HUES48 (cell line): ENCODE measurements at regions not wholly inside any gene's neighbourhood (a gene's known extent, or its start where the extent isn't known, plus 50 kb on each side); places are given as distances from the start of the nearest gene placed in this dataset.

Experiments
- H3K27ac ChIP-seq: one replicate; pipeline ENCODE4 v1.7.0; 2013; ENCODE audit warnings: low read depth, low read length, inconsistent platforms
- H3K27me3 ChIP-seq: 2 replicates; pipeline ENCODE4 v1.6.1; 2013; ENCODE audit warnings: mild to moderate bottlenecking, low read length; ENCODE audit not compliant: control insufficient read depth, insufficient read depth
- H3K36me3 ChIP-seq: 2 replicates; pipeline ENCODE4 v1.6.1; 2013; ENCODE audit warnings: low read length; ENCODE audit not compliant: control insufficient read depth, insufficient read depth
- H3K4me1 ChIP-seq: 2 replicates; pipeline ENCODE4 v1.6.1; 2013; ENCODE audit warnings: mild to moderate bottlenecking, low read length; ENCODE audit not compliant: control insufficient read depth, insufficient read depth
- H3K4me3 ChIP-seq: 2 replicates; pipeline ENCODE4 v1.5.1; 2013; ENCODE audit warnings: mild to moderate bottlenecking, low read depth, low read length
- H3K9ac ChIP-seq: 2 replicates; pipeline ENCODE4 v1.6.1; 2013; ENCODE audit warnings: mild to moderate bottlenecking, low read depth, low read length, moderate library complexity
- H3K9me3 ChIP-seq: 2 replicates; pipeline ENCODE4 v1.6.1; 2013; ENCODE audit warnings: low read length; ENCODE audit not compliant: control insufficient read depth, insufficient read depth

DNA sequence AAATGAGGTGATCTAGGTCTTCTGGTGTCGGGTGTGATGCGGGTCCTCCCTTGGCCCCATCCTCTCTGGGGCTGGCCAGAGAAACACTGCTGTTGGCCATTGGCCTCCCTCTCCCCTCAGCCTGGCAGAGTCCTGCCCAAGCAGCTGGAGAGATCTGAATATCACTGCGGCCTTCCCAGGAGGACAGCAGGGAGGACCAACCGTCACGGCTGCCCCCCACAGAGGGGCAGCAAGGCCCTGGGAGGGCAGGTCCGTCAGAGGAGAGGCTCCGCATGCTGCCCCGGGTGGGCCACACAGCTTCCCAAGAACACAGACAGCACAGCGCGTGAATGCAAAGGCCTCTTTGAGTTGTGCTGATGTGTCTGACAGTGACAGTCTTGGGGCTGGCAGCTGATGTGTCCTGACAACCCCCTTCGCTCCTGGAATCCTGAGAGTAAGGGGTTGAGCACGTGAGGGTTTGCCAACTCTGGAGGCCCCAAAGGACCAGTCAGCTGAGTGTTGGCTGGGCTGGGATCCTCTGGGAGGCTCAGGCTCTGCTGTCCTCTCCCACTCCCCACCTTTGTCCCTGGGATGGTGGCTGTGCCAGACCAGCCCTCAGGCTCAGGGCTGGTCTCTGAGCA is 132.5 kb upstream of the UNC5B start:
- no peaks in the 10 kb centered on the region for H3K27me3 ChIP-seq

DNA sequence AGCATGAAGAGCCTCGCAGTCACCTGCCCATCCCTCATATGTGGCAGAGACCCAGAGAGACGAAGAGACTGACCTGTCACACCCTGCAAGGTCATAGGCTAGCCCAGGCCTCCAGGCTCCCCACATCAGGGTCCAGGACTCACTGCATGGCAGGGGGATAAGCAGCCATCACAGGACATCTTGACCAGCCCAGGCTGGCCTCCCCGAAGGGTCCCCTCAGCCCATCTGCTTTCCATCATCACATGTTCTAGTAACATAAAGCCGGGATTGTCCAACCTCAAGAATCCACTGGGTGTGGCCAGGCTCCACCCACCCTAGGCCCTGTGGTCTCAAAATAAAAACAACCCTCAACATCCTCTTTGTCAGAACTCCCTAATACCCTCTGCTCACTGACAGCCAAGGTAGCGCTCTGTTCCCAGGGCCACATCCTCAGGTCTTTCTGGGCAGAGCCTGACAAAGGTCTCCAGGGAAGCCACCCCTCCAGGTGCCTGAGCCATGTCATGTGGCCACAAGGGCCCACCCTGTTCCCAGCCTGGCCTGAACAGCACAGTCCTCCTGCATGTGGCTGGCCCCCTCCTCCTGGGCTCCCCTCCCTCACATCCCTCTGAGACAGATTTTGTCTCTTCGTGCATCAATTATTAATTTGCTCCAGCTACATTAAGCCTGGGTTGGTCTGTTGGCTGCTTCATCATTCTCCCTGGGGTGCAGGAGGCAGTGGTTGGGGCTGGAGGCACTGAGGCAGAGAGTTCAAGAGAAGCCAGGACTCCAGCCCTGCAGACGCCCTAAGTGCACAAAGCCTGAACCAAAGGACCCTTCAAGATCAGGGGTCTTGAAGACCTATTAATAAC is 131.8 kb upstream of the UNC5B start:
- Histone ChIP-seq H3K4me3 (no peak overlapping the region), H3K27me3 (no peaks in the 10 kb centered on the region), H3K4me1 (peaks cover 9% of the 10 kb centered on the region; the same call in 1 of the 2 replicates), H3K27ac (no peak overlapping the region), H3K9ac (no peak overlapping the region), H3K9me3 (no peaks in the 10 kb centered on the region), H3K36me3 (no peaks in the 10 kb centered on the region)

More for the DNA sequence above, 132.5 kb upstream of the UNC5B start:
- Histone ChIP-seq H3K36me3 (no peaks in the 10 kb centered on the region), H3K4me1 (peaks cover 6% of the 10 kb centered on the region; the same call in 1 of the 2 replicates), H3K4me3 (no peak overlapping the region), H3K9me3 (no peaks in the 10 kb centered on the region), H3K27ac (no peak overlapping the region), H3K9ac (no peak overlapping the region)

DNA sequence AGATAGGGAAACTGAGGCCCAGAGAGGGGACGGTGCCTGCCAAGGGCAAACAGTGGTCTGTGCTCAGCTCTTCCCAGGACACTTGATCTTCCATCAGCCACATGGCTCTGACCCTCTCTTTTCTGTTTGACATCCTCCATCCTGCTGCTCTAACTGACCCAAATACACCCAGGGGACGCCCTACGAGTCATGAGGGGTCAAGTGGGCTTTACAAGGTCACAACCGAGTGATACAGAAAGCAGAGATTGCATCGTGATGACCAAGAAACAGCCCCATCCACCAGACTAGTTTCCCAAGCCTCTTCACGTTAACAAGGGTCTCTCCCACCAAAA is 131.2 kb upstream of the UNC5B start:
- Histone ChIP-seq H3K9ac (no peak overlapping the region), H3K4me1 (peaks cover 13% of the 10 kb centered on the region), H3K27me3 (no peaks in the 10 kb centered on the region), H3K27ac (no peak overlapping the region), H3K4me3 (no peak overlapping the region), H3K9me3 (no peaks in the 10 kb centered on the region), H3K36me3 (no peaks in the 10 kb centered on the region)

DNA sequence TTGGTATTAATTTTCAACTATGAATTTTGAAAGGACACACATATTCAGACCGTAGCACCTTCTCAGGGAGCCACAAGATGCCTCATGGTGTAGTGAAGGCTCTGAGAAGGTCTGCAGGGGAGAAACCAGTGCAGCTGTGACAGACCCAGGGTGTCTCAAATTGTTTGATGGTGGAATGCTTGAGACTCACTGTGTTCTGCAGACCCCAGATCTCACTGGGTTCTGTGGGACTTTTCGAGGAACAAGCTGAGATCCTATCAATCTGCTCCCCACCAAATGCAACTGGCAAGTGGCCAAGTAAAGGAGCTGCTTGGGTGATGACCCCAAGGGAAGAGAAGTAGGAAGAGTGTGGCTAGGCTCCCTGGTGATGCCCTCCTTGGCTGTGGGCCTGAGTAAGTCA is 130.5 kb upstream of the UNC5B start:
- no peaks in the 10 kb centered on the region for H3K27me3 ChIP-seq

DNA sequence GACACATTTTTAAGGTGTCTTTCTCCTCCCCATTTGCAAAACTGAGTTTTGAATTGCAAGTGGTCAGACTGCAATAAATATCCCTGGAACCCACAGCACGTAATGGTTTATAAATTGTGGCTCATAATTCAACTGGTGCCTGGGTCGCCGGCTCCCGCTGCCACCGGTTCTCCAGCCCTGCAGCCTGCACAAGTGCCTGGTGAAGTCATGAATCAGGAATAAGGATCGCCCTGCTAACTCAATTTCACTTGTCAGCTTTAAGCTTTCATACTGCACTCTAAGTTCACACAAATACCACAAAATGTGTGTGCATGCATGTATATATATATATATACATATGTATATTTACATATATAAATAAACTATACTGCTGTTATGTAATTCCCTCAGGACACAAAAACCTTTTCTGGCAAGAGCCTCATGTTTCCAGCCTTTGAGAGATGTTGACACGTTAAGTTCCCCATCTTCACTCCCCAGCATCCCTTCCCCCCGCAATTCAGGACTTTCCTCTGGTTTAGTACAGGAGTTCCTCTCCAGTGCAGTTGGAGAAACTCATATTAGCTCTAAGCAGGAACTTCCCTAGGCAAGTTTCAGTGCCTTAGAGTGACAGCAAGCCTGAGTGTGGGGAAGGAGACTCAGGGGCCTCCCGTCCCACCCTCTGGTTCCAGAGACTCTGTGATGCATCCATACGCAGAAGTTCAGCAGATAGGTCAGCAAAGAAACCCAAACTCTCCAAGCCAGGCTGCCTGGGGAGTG is 129.2 kb upstream of the UNC5B start:
- Histone ChIP-seq H3K9ac (no peak overlapping the region), H3K4me1 (peaks cover 9% of the 10 kb centered on the region), H3K27ac (no peak overlapping the region), H3K4me3 (no peak overlapping the region), H3K36me3 (no peaks in the 10 kb centered on the region), H3K9me3 (no peaks in the 10 kb centered on the region), H3K27me3 (no peaks in the 10 kb centered on the region)

More for the DNA sequence above, 130.5 kb upstream of the UNC5B start:
- H3K9ac ChIP-seq, result no peak overlapping the region
- H3K4me3 ChIP-seq, result no peak overlapping the region
- peaks cover 15% of the 10 kb centered on the region for H3K4me1 ChIP-seq
- no peaks in the 10 kb centered on the region for H3K36me3 ChIP-seq
- H3K27ac ChIP-seq, result no peak overlapping the region
- H3K9me3 ChIP-seq, result no peaks in the 10 kb centered on the region

DNA sequence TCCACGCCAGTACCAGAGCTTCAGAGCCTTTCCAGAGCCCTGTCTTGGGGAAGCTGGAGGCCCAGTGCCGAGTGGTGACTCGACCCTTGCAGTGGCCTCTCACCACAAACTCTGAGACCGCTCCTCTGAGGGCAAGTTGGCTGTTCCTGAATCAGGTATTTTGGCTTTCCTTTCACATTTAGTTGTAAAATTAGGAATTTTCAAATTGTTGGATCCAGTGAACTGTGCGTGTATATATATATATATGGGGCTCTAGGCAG is 128.7 kb upstream of the UNC5B start:
- no peaks in the 10 kb centered on the region for H3K27me3 ChIP-seq

DNA sequence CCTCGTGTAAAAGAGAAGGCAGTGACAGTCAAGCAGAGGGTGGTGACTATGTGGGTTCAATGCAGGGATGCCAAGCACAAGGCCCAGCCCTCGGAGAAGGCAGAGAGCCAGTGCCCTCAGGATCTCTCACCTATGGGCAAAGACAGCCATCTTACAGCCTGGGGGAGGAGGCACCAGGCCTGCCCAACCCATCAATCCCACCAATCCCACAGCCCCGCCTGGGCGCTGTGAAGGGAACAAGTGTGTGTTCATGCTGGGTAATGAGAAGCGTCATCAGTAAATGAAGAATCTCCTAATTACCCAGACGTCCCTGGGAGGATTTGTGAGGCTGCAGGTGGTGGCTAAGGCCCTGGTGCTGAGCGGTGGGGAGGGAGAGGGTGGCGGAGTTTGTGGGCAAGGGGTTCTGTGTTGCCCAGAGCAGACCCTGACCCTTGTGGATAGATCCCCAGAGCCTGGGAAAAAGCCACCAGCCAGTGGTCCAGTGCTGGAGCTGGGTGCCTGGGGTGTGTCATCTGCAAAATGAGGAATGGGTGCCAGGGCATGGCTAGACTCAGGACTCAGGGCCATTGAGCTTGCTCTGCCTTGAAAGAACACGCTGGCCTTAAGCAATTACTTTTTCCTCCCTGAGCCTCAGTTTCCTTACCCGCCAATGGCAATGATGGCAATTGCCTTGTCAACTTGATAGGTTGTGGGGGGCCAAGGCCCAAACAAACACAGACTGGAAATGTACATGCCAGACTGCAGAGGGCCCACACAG is 128.1 kb upstream of the UNC5B start:
- Histone ChIP-seq H3K4me3 (no peak overlapping the region), H3K9me3 (no peaks in the 10 kb centered on the region), H3K27me3 (no peaks in the 10 kb centered on the region), H3K4me1 (peaks cover 9% of the 10 kb centered on the region), H3K36me3 (no peaks in the 10 kb centered on the region), H3K9ac (no peak overlapping the region), H3K27ac (no peak overlapping the region)

More for the DNA sequence above, 128.7 kb upstream of the UNC5B start:
- H3K9ac ChIP-seq, result no peak overlapping the region
- H3K36me3 ChIP-seq, result no peaks in the 10 kb centered on the region
- H3K4me1 ChIP-seq, result peaks cover 9% of the 10 kb centered on the region
- H3K9me3 ChIP-seq, result no peaks in the 10 kb centered on the region
- H3K27ac ChIP-seq, result no peak overlapping the region
- no peak overlapping the region for H3K4me3 ChIP-seq

DNA sequence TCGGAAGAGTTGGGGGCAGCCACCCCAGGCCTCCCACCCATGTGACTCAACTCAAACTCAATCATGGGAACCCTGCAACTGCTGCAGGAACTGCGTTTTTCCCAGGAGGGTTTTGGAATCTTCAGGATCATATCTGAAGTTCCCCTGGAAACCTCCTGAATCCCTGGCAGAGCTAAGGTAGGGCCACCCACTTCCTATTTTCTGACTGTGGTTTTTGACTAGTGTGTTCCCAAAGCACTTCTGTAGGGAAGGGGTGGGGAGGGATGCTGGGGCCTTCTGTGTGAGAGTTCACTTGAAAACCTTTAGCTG is 127.6 kb upstream of the UNC5B start:
- H3K27me3 ChIP-seq, result no peaks in the 10 kb centered on the region
- H3K9me3 ChIP-seq, result no peaks in the 10 kb centered on the region
- no peaks in the 10 kb centered on the region for H3K36me3 ChIP-seq
- H3K9ac ChIP-seq, result no peak overlapping the region
- H3K4me3 ChIP-seq, result no peak overlapping the region
- H3K27ac ChIP-seq, result no peak overlapping the region
- peaks cover 9% of the 10 kb centered on the region for H3K4me1 ChIP-seq

DNA sequence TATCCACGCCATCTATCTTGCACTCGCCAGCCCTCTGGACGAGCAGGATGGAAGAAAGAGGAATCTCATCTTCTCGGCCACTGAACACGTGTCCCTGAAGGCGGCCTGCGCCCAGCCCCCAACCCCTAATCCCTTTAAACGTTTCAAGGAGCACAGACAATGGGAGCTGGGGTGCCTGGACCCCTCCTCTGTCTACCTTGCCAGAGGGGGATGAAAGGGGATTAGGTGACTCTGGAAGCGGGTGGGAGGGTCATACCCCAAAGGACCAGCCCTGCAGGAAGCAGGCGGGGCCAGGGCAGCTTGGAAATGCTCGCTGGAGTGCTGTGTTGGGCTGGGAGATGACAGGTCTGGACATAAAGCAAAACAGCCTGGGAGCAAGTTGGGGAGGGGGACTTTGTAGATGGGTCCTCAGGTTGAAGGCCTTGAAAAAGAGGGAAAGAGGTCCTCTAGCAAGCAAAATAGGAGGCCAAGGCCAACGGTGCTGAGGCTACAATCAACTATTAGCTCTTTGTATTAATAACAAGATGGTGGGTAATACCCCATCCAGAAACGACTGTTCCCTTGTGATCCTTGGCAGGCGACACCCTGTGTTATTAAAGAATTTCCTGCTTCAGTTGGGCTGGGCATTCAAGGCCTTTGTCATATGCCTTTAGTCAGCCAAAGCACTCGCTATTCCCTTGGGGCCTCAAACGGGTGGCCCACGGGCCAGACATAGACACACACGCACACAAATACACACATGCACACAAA is 126.5 kb upstream of the UNC5B start:
- H3K9ac ChIP-seq, result no peak overlapping the region
- H3K27me3 ChIP-seq, result no peaks in the 10 kb centered on the region
- H3K4me1 ChIP-seq, result peaks cover 9% of the 10 kb centered on the region
- H3K4me3 ChIP-seq, result no peak overlapping the region
- H3K36me3 ChIP-seq, result no peaks in the 10 kb centered on the region
- no peak overlapping the region for H3K27ac ChIP-seq
- no peaks in the 10 kb centered on the region for H3K9me3 ChIP-seq

DNA sequence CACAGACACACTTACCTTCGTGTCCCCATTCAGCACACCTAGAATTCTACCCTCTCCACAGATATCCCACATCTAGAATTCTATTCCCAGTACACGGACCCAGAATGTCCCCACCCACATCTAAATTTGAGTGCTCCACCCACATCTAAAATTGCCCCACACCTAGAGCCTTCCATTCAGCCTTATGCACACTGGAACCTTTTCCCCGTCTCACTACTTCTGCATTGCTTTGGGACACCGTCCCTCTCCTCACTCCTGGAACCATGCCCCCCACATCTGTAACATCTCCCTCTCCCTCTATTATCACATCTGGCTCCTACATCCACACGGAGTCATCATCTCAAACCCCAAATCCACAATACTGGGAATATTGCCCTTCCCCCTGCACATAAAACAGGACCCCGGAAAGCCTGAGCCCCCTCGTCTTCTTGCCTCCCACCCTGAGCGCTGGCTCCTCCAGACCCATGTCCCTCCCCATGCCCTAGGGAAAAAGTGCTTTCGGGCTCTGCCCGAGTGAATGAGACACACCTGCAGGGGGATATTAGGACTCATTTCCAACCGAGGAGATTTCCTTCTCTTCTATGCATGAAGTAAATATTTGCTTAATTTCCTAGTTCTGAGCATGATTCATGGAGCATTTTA is 125.8 kb upstream of the UNC5B start:
- Histone ChIP-seq H3K27ac (no peak overlapping the region), H3K27me3 (no peaks in the 10 kb centered on the region), H3K4me1 (peaks cover 9% of the 10 kb centered on the region), H3K9ac (no peak overlapping the region), H3K4me3 (no peak overlapping the region), H3K9me3 (no peaks in the 10 kb centered on the region), H3K36me3 (no peaks in the 10 kb centered on the region)
